GM12873 (cell line): ENCODE measurements at regions not wholly inside any gene's neighbourhood (a gene's known extent, or its start where the extent isn't known, plus 50 kb on each side); places are given as distances from the start of the nearest gene placed in this dataset.

Experiments used
- TF ChIP-seq, protein P1 (sequence below): IDR thresholded peaks from 2 replicates; pipeline ENCODE4 v1.5.1; 2012; ENCODE audit warnings: low read depth, mild to moderate bottlenecking, moderate library complexity, low read length, control low read depth; ENCODE audit not compliant: insufficient read depth; ENCODE audit errors: missing control alignments

GRCh38 chr2:225270861-225271260, 128.6 kb upstream of the NYAP2 start:
- TF ChIP-seq, protein P1, sequence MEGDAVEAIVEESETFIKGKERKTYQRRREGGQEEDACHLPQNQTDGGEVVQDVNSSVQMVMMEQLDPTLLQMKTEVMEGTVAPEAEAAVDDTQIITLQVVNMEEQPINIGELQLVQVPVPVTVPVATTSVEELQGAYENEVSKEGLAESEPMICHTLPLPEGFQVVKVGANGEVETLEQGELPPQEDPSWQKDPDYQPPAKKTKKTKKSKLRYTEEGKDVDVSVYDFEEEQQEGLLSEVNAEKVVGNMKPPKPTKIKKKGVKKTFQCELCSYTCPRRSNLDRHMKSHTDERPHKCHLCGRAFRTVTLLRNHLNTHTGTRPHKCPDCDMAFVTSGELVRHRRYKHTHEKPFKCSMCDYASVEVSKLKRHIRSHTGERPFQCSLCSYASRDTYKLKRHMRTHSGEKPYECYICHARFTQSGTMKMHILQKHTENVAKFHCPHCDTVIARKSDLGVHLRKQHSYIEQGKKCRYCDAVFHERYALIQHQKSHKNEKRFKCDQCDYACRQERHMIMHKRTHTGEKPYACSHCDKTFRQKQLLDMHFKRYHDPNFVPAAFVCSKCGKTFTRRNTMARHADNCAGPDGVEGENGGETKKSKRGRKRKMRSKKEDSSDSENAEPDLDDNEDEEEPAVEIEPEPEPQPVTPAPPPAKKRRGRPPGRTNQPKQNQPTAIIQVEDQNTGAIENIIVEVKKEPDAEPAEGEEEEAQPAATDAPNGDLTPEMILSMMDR = peak; percentile 32

- TF ChIP-seq, protein P1 = no peak
These were observed 129.5 kb upstream of the NYAP2 start for GRCh38 chr2:225270053-225270452.

GRCh38 chr2:225254363-225254762, 145.1 kb upstream of the NYAP2 start:
- TF ChIP-seq, protein P1 = no peak

DNA sequence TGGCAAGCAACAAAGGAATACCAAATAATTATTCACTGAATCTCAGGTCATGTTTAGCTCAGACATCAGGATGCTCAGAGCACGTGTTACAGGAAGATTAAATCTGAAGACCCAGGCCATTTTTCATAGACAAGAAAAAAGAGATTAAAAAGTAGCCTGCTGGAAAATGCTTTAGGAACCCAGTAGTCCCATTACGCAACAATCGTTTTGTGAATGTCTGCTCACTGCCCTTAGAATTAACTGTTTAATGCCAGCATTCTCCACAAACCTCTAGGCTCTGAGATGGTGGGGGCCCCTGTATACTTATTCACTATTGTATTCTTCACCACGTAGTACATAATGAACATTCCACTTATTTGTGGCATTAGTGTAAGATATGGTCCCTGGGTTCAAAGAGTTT, 154.6 kb upstream of the NYAP2 start:
- TF ChIP-seq, protein P1 = no peak

DNA sequence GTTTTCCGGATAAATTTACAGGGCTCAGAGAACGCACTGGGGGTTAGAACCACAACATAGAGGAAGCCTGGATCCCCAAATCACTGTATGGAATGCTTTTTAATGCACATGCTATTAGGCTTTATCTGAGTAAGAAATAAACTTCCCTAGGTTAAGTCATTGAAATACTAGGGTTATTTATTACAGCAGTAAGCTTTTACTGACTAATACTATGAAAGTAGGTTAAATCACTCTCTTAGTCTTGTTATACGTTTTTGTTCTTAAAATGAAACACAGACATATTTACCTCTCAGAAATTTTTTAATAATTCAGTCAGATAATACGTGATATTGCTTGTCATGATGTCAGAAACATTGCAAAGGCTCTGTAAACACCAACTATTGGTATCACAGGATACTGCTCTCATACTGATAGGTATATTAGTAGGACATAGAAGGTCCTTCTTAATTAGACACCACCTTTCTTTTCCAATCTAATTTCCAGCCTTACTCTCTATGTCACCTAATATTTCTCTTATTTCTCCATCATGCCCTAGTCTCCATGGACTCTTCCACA, 162.7 kb upstream of the NYAP2 start:
- TF ChIP-seq, protein P1 = no peak

GRCh38 chr2:225233234-225233633, 166.3 kb upstream of the NYAP2 start:
- TF ChIP-seq, protein P1 = no peak

- TF ChIP-seq, protein P1 = no peak
These were observed 167.6 kb upstream of the NYAP2 start for GRCh38 chr2:225231900-225232299.
